ENCODE measurements at regions not wholly inside any gene's neighbourhood (a gene's known extent, or its start where the extent isn't known, plus 50 kb on each side); places are given as distances from the start of the nearest gene placed in this dataset.

DNA sequence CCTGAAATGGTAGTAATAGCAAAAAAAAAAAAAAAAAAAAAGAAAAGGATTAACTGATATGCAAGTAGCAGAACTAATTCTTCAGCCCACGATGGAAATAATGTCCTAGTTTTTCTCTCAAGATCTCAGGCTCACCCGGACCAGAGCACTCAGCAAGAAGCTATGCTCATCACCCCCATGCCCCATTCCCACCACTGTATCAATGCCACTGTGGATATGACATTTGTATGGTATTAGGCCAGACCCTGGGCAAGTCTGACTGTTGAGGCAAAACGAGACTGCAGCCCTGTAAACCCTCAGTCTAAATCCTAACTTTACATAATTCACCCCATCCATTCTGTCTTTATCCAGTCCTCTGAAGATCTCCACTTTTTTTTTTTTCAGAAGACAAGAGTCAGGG is 186.1 kb upstream of the KLF14 start:
- TF ChIP-seq POLR2A (IDR thresholded peaks at IDR 0.05): no peak
- TF ChIP-seq, protein P1, sequence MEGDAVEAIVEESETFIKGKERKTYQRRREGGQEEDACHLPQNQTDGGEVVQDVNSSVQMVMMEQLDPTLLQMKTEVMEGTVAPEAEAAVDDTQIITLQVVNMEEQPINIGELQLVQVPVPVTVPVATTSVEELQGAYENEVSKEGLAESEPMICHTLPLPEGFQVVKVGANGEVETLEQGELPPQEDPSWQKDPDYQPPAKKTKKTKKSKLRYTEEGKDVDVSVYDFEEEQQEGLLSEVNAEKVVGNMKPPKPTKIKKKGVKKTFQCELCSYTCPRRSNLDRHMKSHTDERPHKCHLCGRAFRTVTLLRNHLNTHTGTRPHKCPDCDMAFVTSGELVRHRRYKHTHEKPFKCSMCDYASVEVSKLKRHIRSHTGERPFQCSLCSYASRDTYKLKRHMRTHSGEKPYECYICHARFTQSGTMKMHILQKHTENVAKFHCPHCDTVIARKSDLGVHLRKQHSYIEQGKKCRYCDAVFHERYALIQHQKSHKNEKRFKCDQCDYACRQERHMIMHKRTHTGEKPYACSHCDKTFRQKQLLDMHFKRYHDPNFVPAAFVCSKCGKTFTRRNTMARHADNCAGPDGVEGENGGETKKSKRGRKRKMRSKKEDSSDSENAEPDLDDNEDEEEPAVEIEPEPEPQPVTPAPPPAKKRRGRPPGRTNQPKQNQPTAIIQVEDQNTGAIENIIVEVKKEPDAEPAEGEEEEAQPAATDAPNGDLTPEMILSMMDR (IDR thresholded peaks at IDR 0.05): no peak
